ENCODE measurements at regions not wholly inside any gene's neighbourhood (a gene's known extent, or its start where the extent isn't known, plus 50 kb on each side); places are given as distances from the start of the nearest gene placed in this dataset.

- TF ChIP-seq, protein P1, sequence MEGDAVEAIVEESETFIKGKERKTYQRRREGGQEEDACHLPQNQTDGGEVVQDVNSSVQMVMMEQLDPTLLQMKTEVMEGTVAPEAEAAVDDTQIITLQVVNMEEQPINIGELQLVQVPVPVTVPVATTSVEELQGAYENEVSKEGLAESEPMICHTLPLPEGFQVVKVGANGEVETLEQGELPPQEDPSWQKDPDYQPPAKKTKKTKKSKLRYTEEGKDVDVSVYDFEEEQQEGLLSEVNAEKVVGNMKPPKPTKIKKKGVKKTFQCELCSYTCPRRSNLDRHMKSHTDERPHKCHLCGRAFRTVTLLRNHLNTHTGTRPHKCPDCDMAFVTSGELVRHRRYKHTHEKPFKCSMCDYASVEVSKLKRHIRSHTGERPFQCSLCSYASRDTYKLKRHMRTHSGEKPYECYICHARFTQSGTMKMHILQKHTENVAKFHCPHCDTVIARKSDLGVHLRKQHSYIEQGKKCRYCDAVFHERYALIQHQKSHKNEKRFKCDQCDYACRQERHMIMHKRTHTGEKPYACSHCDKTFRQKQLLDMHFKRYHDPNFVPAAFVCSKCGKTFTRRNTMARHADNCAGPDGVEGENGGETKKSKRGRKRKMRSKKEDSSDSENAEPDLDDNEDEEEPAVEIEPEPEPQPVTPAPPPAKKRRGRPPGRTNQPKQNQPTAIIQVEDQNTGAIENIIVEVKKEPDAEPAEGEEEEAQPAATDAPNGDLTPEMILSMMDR (IDR thresholded peaks at IDR 0.05): no peak
- no peak for TF ChIP-seq EZH2 (IDR thresholded peaks at IDR 0.05; ENCODE audit: borderline replicate concordance, insufficient read depth, low read depth, low read length, poor library complexity, severe bottlenecking)
Observed at GRCh38 chr7:82655965-82656364, 212.4 kb upstream of the CACNA2D1 start.

All from B cell (primary cell).